ENCODE measurements at regions not wholly inside any gene's neighbourhood (a gene's known extent, or its start where the extent isn't known, plus 50 kb on each side); places are given as distances from the start of the nearest gene placed in this dataset.

GRCh38 chr14:100394886-100395672 lies 71.9 kb downstream of the SLC25A47 start:
- DNase-seq (ENCODE audit: low read depth, low spot score), result no peak
- CTCF ChIA-PET, result interaction anchor here (0.9 to 7.7 kb wide), 7 partner anchors 8 to 269 kb away, joined by 3 to 119 read pairs (median 7); no protein-coding TSS in a partner anchor
- H3K4me3 ChIP-seq (ENCODE audit: low read depth, low read length), result no peak overlapping the region
- TF ChIP-seq CTCF (IDR thresholded peaks at IDR 0.05; ENCODE audit: insufficient read depth, low read length, missing control alignments), result no peak
- POLR2A ChIA-PET, result interaction anchor here (1.3 kb wide), 1 partner anchor 10 kb away, joined by 3 read pairs; no protein-coding TSS in a partner anchor

- ChIA-PET POLR2A (interaction anchor here (1.3 kb wide), 1 partner anchor 11 kb away, joined by 3 read pairs; no protein-coding TSS in a partner anchor), CTCF (interaction anchor here (0.7 to 7.7 kb wide), 5 partner anchors 9 to 260 kb away, joined by 3 to 119 read pairs (median 5); no protein-coding TSS in a partner anchor)
- TF ChIP-seq CTCF (IDR thresholded peaks at IDR 0.05; ENCODE audit: insufficient read depth, low read length, missing control alignments), result no peak
- H3K4me3 ChIP-seq (ENCODE audit: low read depth, low read length), result no peak overlapping the region
- DNase-seq (ENCODE audit: low read depth, low spot score), result no peak
These were observed 73.2 kb downstream of the SLC25A47 start for GRCh38 chr14:100396266-100396795.

- TF ChIP-seq CTCF (IDR thresholded peaks at IDR 0.05; ENCODE audit: insufficient read depth, low read length, missing control alignments), result no peak
- POLR2A ChIA-PET, result no interaction called here
- DNase-seq (ENCODE audit: low read depth, low spot score), result no peak
- no peak overlapping the region for H3K4me3 ChIP-seq (ENCODE audit: low read depth, low read length)
- CTCF ChIA-PET, result interaction anchor here (1.8 to 7.7 kb wide), 3 partner anchors 10 to 249 kb away, joined by 4 to 119 read pairs (median 12); no protein-coding TSS in a partner anchor
These were observed 73.9 kb downstream of the SLC25A47 start for GRCh38 chr14:100397005-100397404.

GRCh38 chr14:100398044-100398443 lies 74.9 kb downstream of the SLC25A47 start:
- ChIA-PET CTCF (interaction anchor here (0.6 to 3.4 kb wide), 5 partner anchors 14 to 336 kb away, joined by 3 to 31 read pairs (median 3); no protein-coding TSS in a partner anchor), POLR2A (no interaction called here)
- no peak overlapping the region for H3K4me3 ChIP-seq (ENCODE audit: low read depth, low read length)
- no peak for TF ChIP-seq CTCF (IDR thresholded peaks at IDR 0.05; ENCODE audit: insufficient read depth, low read length, missing control alignments)
- no peak for DNase-seq (ENCODE audit: low read depth, low spot score)

- DNase-seq (ENCODE audit: low read depth, low spot score), result no peak
- H3K4me3 ChIP-seq (ENCODE audit: low read depth, low read length), result no peak overlapping the region
- ChIA-PET POLR2A (no interaction called here), CTCF (interaction anchor here (1.0 to 3.4 kb wide), 9 partner anchors 8 to 311 kb away, joined by 3 to 31 read pairs (median 4); no protein-coding TSS in a partner anchor)
- no peak for TF ChIP-seq CTCF (IDR thresholded peaks at IDR 0.05; ENCODE audit: insufficient read depth, low read length, missing control alignments)
These were observed 76.1 kb downstream of the SLC25A47 start for GRCh38 chr14:100399052-100399849.
